MM.1S (cell line): ENCODE measurements at regions not wholly inside any gene's neighbourhood (a gene's known extent, or its start where the extent isn't known, plus 50 kb on each side); places are given as distances from the start of the nearest gene placed in this dataset.

Experiments
- EZH2 ChIP-seq: fragments of 300-600 bp; sonication (generic); optimal IDR thresholded peaks from 2 replicates; pipeline ENCODE3; 2017; ENCODE audit warnings: low read depth, mild to moderate bottlenecking, antibody characterized with exemption, low read length, mixed read lengths
- TF ChIP-seq, protein P1 (sequence below): fragments of 300-600 bp; sonication (generic); IDR thresholded peaks from 2 replicates; pipeline ENCODE4 v1.5.1; 2016; ENCODE audit warnings: antibody characterized with exemption, low read length, mixed read lengths

GRCh38 chr18:68355637-68356036 is 359.3 kb downstream of the TMX3 start:
- TF ChIP-seq, protein P1, sequence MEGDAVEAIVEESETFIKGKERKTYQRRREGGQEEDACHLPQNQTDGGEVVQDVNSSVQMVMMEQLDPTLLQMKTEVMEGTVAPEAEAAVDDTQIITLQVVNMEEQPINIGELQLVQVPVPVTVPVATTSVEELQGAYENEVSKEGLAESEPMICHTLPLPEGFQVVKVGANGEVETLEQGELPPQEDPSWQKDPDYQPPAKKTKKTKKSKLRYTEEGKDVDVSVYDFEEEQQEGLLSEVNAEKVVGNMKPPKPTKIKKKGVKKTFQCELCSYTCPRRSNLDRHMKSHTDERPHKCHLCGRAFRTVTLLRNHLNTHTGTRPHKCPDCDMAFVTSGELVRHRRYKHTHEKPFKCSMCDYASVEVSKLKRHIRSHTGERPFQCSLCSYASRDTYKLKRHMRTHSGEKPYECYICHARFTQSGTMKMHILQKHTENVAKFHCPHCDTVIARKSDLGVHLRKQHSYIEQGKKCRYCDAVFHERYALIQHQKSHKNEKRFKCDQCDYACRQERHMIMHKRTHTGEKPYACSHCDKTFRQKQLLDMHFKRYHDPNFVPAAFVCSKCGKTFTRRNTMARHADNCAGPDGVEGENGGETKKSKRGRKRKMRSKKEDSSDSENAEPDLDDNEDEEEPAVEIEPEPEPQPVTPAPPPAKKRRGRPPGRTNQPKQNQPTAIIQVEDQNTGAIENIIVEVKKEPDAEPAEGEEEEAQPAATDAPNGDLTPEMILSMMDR, result no peak
- TF ChIP-seq EZH2, result no peak
